K562 (cell line): ENCODE measurements at regions not wholly inside any gene's neighbourhood (a gene's known extent, or its start where the extent isn't known, plus 50 kb on each side); places are given as distances from the start of the nearest gene placed in this dataset.

Source experiments
- ATAC-seq: fragments of 200-7000 bp; cut with Tn5 transposase; 3 replicates; pipeline ENCODE4 v1.9.1; 2020; ENCODE audit warnings: moderate library complexity
- BruUV-seq: library from RNA; stranded (reverse); fragments of 400-500 nt; replicated peaks from 2 replicates; lab custom pipeline; 2021; lab: Mats Ljungman, UMichigan
- CTCF ChIA-PET: fragments of 300-600 bp; formaldehyde crosslinking; extraction: SDS; loops from one replicate; lab custom pipeline; 2021; ENCODE audit warnings: low intra/inter-chr PET ratio; lab: Yijun Ruan, JAX
- POLR2A ChIA-PET: fragments of 300-600, 350-650 bp; sonication (Branson Sonifier 250); formaldehyde crosslinking; extraction: SDS; loops from one replicate; lab custom pipeline; 2021; ENCODE audit warnings: antibody characterized with exemption, inconsistent platforms; lab: Yijun Ruan, JAX
- DNase-seq, 4 experiments: peaks; one replicate each; pipeline versions ENCODE4 v3.0.0 to v3.0.0-alpha.2; 2011 to 2018; ENCODE audit warnings: low spot score in 3 of 4, mixed read lengths in 3 of 4; ENCODE audit errors: extremely low read depth in 1 of 4
- FAIRE-seq: peaks from 2 replicates; lab custom pipeline; 2011; peaks lifted over from hg19 to GRCh38; lab: Jason Lieb, UNC
- H2AFZ ChIP-seq: 2 replicates; pipeline ENCODE4 v1.6.0; 2011; ENCODE audit warnings: low read depth, low read length, control low read depth, inconsistent platforms
- H3K27ac ChIP-seq: fragments of 200-600 bp; 3 replicates; pipeline ENCODE4 v1.8.0; 2011; ENCODE audit warnings: low read depth, mild to moderate bottlenecking, control low read depth, inconsistent platforms, low read length, moderate library complexity, mixed read lengths; ENCODE audit errors: extremely low read depth
- H3K27me3 ChIP-seq, 2 experiments: fragments of 300-600 bp in 1 of 2; 2 replicates in 1 of 2; 3 replicates in 1 of 2; pipeline versions ENCODE4 v1.6.0 to v1.8.0; 2011; ENCODE audit warnings: inconsistent platforms in 2 of 2, low read length in 2 of 2, mild to moderate bottlenecking in 1 of 2, mixed read lengths in 1 of 2, moderate library complexity in 1 of 2; ENCODE audit not compliant: control insufficient read depth in 2 of 2, insufficient read depth in 2 of 2
- H3K36me3 ChIP-seq: fragments of 300-600 bp; 3 replicates; pipeline ENCODE4 v1.8.0; 2011; ENCODE audit warnings: mild to moderate bottlenecking, low read length, inconsistent platforms; ENCODE audit not compliant: control insufficient read depth, insufficient read depth
- H3K4me1 ChIP-seq, 2 experiments: fragments of 200-600 bp in 1 of 2; replicated peaks in 1 of 2; 2 replicates in 1 of 2; 3 replicates in 1 of 2; pipeline versions ENCODE4 v1.5.1 to v1.8.0; 2011; ENCODE audit warnings: inconsistent platforms in 2 of 2, low read length in 2 of 2, mild to moderate bottlenecking in 1 of 2, mixed read lengths in 1 of 2, moderate library complexity in 1 of 2; ENCODE audit not compliant: control insufficient read depth in 2 of 2, insufficient read depth in 2 of 2
- H3K4me2 ChIP-seq: 2 replicates; pipeline ENCODE4 v1.6.1; 2011; ENCODE audit warnings: low read length, control low read depth, inconsistent platforms, mixed read lengths; ENCODE audit not compliant: insufficient read depth
- H3K4me3 ChIP-seq: fragments of 200-600 bp; sonication (generic), shearing (Covaris generic); 2 replicates; pipeline ENCODE4 v1.5.1; 2016; ENCODE audit warnings: control low read depth, inconsistent platforms
- H3K79me2 ChIP-seq: fragments of 200-600 bp; 3 replicates; pipeline ENCODE4 v1.8.0; 2011; ENCODE audit warnings: low read length, inconsistent platforms; ENCODE audit not compliant: control insufficient read depth, insufficient read depth
- H3K9ac ChIP-seq, 2 experiments: 2 replicates each; pipeline versions ENCODE4 v1.6.0 to v1.6.1; 2011; ENCODE audit warnings: low read depth in 2 of 2, low read length in 2 of 2, control low read depth in 1 of 2, inconsistent platforms in 1 of 2, mild to moderate bottlenecking in 1 of 2, mixed read lengths in 1 of 2; ENCODE audit not compliant: insufficient read depth in 1 of 2
- H3K9me1 ChIP-seq: one replicate; pipeline ENCODE4 v1.6.0; 2011; ENCODE audit warnings: inconsistent platforms, mild to moderate bottlenecking, low read length, moderate library complexity; ENCODE audit not compliant: control insufficient read depth, insufficient read depth
- H3K9me3 ChIP-seq: replicated peaks from 2 replicates; pipeline ENCODE4 v1.5.1; 2011; ENCODE audit warnings: low read depth, low read length, inconsistent platforms; ENCODE audit not compliant: control insufficient read depth, insufficient read depth
- H4K20me1 ChIP-seq: replicated peaks from 2 replicates; pipeline ENCODE4 v1.6.1; 2011; ENCODE audit warnings: low read length, inconsistent platforms, mixed read lengths; ENCODE audit not compliant: control insufficient read depth, insufficient read depth
- GATAD2B ChIP-seq: fragments of 450-650 bp; IDR thresholded peaks from 2 replicates; pipeline ENCODE4 v1.6.1; 2017; ENCODE audit warnings: mild to moderate bottlenecking, borderline replicate concordance
- MEIS2 ChIP-seq: fragments of 450-650 bp; IDR thresholded peaks from 2 replicates; pipeline ENCODE4 v1.6.1; 2014; ENCODE audit warnings: mild to moderate bottlenecking; ENCODE audit not compliant: partially characterized antibody
- OTX1 ChIP-seq: fragments of 450-650 bp; formaldehyde crosslinking; IDR thresholded peaks from 2 replicates; pipeline ENCODE4 v1.4.0; 2022; ENCODE audit warnings: mild to moderate bottlenecking
- PHF8 ChIP-seq: fragments of 200-600 bp; sonication (generic); IDR thresholded peaks from 2 replicates; pipeline ENCODE4 v1.6.1; 2012; ENCODE audit warnings: mixed run types, mild to moderate bottlenecking, inconsistent platforms, low read length, moderate library complexity, borderline replicate concordance
- PML ChIP-seq: IDR thresholded peaks from 2 replicates; pipeline ENCODE4 v1.6.1; 2012; ENCODE audit warnings: low read length, inconsistent platforms
- RBM14 ChIP-seq: fragments of 200-400 bp; formaldehyde crosslinking; IDR thresholded peaks from 2 replicates; pipeline ENCODE4 v1.6.1; 2018; ENCODE audit warnings: low read depth, mild to moderate bottlenecking, low read length, moderate library complexity, borderline replicate concordance; ENCODE audit not compliant: insufficient read depth
- RBM39 ChIP-seq: fragments of 200-400 bp; formaldehyde crosslinking; optimal IDR thresholded peaks from 2 replicates; pipeline ENCODE3; 2018; ENCODE audit warnings: low read depth, low read length
- SP1 ChIP-seq: sonication (generic); formaldehyde crosslinking; IDR thresholded peaks from 2 replicates; pipeline ENCODE4 v1.8.1; 2022; ENCODE audit warnings: mild to moderate bottlenecking, missing genetic modification reagents
- STAT5B ChIP-seq: fragments of 250-450 bp; sonication (Bioruptor Pico); IDR thresholded peaks from 2 replicates; pipeline ENCODE4 v1.8.0; 2021; ENCODE audit warnings: mild to moderate bottlenecking, inconsistent platforms
- WHSC1 ChIP-seq: IDR thresholded peaks from one replicate; pipeline ENCODE4 v1.6.1; 2012; ENCODE audit warnings: low read length, control low read depth, inconsistent platforms
- ZNF140 ChIP-seq: fragments of 250-450 bp; sonication (Bioruptor Pico); IDR thresholded peaks from 2 replicates; pipeline ENCODE4 v1.8.0; 2021; ENCODE audit warnings: moderate library complexity, mild to moderate bottlenecking, inconsistent platforms
- ZNF232 ChIP-seq: sonication (generic); formaldehyde crosslinking; IDR thresholded peaks from 2 replicates; pipeline ENCODE4 v1.8.0; 2022; ENCODE audit warnings: mild to moderate bottlenecking, missing genetic modification reagents
- ZNF445 ChIP-seq: fragments of 250-450 bp; sonication (Bioruptor Pico); IDR thresholded peaks from 2 replicates; pipeline ENCODE4 v1.4.0; 2020; ENCODE audit warnings: low read depth, mild to moderate bottlenecking, moderate library complexity
- WGBS: fragments of 100-300 bp; shearing (Covaris generic); methylation state at CpG from one replicate; pipeline ENCODE4 v1.1.6; 2016; ENCODE audit warnings: low coverage, mixed read lengths; ENCODE audit not compliant: insufficient coverage; ENCODE audit errors: missing lambda C conversion rate; 5-methylcytosine and 5-hydroxymethylcytosine counted together
- in situ Hi-C: fragments of 300-500 bp; cut with MboI; formaldehyde crosslinking; loops from 4 replicates; pipeline ENCODE4 v1.15.0; 2018; ENCODE audit warnings: inconsistent platforms, mixed read lengths
- intact Hi-C: fragments of 100-400 bp; cut with micrococcal nuclease; formaldehyde crosslinking; loops from 2 replicates; pipeline ENCODE4 v1.14.2; 2022
- TF ChIP-seq, protein P1 (sequence below): fragments of 450-650 bp; formaldehyde crosslinking; IDR thresholded peaks from 2 replicates; pipeline ENCODE4 v1.4.0; 2022; ENCODE audit warnings: missing genetic modification characterization
- TF ChIP-seq, protein P2 (sequence below): fragments of 250-450 bp; sonication (Bioruptor Pico); IDR thresholded peaks from 2 replicates; pipeline ENCODE4 v1.8.0; 2021; ENCODE audit warnings: borderline replicate concordance, mild to moderate bottlenecking, moderate library complexity; ENCODE audit not compliant: poor library complexity, severe bottlenecking

DNA sequence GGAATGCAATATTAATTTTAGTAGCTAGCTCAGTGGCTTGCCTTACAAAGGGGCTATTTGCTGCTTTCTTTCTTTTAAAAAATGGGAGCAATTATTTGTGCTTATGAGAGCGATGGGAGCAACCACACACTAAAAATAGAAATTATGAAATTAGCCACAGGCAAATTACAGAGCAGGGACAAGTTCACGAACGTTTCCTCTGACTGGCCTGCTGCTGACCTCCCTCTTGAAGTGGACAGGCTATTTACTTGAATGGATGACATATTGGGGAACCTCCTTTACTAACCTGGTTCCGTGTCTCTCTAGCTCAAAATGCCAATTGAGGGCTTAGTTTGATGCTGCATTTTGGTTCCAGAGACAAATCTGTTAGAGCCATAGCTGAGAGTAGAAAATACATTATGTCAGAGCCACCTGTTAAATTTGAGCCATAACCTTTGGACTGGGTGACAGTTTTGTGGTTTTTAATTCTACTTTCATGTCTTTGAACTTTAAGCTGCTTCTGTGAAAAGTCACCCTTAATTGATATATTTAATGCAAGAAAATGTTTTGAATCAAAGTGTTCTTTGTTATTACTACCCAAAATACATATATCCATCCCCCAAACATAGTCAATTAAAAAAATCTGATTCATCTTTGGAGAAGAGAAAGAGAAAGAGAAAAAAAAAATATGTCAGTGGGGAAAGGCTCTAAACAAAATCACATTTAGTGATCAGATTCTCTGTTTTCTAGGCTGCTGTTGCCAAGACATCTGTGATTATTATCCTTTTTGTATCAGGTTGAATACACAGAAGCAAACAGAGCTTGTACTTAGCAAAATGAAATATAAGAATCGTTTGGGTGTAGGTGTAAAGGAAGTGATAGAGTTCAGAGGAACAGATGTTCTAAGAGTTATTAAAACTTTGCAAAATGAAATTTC lies 351.9 kb downstream of the ADGRL2 start:
- H3K4me2 ChIP-seq: no peak overlapping the region
- BruUV-seq: no TSS peak
- no peaks in the 10 kb centered on the region for H3K4me1 ChIP-seq
- TF ChIP-seq RBM14: no peak
- no peak for TF ChIP-seq ZNF232 (CRISPR knock-in tag)
- no peak for TF ChIP-seq RBM39
- no peak for TF ChIP-seq ZNF140
- no peak for TF ChIP-seq PML
- H3K79me2 ChIP-seq: no peaks in the 10 kb centered on the region
- intact Hi-C loops (no loop called here), in situ Hi-C loops (no loop called here)
- no peaks in the 10 kb centered on the region for H3K27me3 ChIP-seq
- no peak overlapping the region for H3K9ac ChIP-seq
- no peak overlapping the region for H2AFZ ChIP-seq
- H3K36me3 ChIP-seq: no peaks in the 10 kb centered on the region
- POLR2A ChIA-PET: no interaction called here
- ATAC-seq (no peak), DNase-seq (no peak), FAIRE-seq (no peak)
- H3K27ac ChIP-seq: no peak overlapping the region
- H4K20me1 ChIP-seq: no peaks in the 10 kb centered on the region
- H3K9me3 ChIP-seq: no peaks in the 10 kb centered on the region
- no peak overlapping the region for H3K4me3 ChIP-seq
- whole genome bisulfite sequencing: 2% methylated on average over 5 of the region's 5 CpGs
- CTCF ChIA-PET: no interaction called here
- no peaks in the 10 kb centered on the region for H3K9me1 ChIP-seq

DNA sequence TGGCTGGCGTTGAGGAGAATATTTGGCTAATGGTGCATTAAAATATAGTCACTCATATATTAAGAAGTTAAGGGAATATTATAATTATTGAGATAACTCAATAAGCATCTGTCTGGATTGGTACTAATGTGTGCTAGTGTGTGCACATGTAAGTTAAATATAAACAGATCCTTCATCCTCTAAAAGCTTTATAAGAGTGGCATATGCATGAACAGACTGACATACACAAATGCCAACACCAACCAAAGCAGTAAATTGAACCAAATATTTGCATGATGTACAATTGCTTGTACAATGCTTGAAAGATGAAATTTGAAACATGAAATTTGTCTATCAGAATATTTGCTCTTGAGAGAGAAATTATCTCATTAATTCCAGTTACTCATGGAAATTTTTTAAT lies 344.9 kb downstream of the ADGRL2 start:
- Histone ChIP-seq H3K27ac (no peak overlapping the region), H3K4me1 (no peaks in the 10 kb centered on the region), H3K9me1 (no peaks in the 10 kb centered on the region), H3K27me3 (no peaks in the 10 kb centered on the region), H3K36me3 (no peaks in the 10 kb centered on the region), H4K20me1 (no peaks in the 10 kb centered on the region), H2AFZ (no peak overlapping the region), H3K9ac (no peak overlapping the region), H3K79me2 (no peaks in the 10 kb centered on the region), H3K4me3 (no peak overlapping the region), H3K9me3 (no peaks in the 10 kb centered on the region), H3K4me2 (no peak overlapping the region)
- in situ Hi-C loops: no loop called here
- intact Hi-C loops: no loop called here
- ATAC-seq: no peak
- POLR2A ChIA-PET: no interaction called here
- CTCF ChIA-PET: no interaction called here
- FAIRE-seq: no peak
- no TSS peak for BruUV-seq
- no peak for DNase-seq
- WGBS: 0% methylated on average over 1 of the region's 1 CpG
- no peak for TF ChIP-seq GATAD2B
- no peak for TF ChIP-seq OTX1 (CRISPR knock-in tag)
- no peak for TF ChIP-seq PHF8
- TF ChIP-seq, protein P1, sequence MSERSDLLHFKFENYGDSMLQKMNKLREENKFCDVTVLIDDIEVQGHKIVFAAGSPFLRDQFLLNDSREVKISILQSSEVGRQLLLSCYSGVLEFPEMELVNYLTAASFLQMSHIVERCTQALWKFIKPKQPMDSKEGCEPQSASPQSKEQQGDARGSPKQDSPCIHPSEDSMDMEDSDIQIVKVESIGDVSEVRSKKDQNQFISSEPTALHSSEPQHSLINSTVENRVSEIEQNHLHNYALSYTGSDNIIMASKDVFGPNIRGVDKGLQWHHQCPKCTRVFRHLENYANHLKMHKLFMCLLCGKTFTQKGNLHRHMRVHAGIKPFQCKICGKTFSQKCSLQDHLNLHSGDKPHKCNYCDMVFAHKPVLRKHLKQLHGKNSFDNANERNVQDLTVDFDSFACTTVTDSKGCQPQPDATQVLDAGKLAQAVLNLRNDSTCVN (CRISPR knock-in tag): no peak
- TF ChIP-seq, protein P2, sequence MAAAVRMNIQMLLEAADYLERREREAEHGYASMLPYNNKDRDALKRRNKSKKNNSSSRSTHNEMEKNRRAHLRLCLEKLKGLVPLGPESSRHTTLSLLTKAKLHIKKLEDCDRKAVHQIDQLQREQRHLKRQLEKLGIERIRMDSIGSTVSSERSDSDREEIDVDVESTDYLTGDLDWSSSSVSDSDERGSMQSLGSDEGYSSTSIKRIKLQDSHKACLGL (CRISPR knock-in tag): no peak
- no peak for TF ChIP-seq WHSC1
- TF ChIP-seq STAT5B (CRISPR knock-in tag): no peak
- TF ChIP-seq MEIS2: no peak
- no peak for TF ChIP-seq SP1 (CRISPR knock-in tag)
- no peak for TF ChIP-seq ZNF445 (CRISPR knock-in tag)
